A549 (cell line): ENCODE measurements at regions not wholly inside any gene's neighbourhood (a gene's known extent, or its start where the extent isn't known, plus 50 kb on each side); places are given as distances from the start of the nearest gene placed in this dataset.

Experiments used
- CTCF ChIP-seq: fragments of >200 bp; sonication (Bioruptor Twin); formaldehyde crosslinking; IDR thresholded peaks from 3 replicates; pipeline ENCODE4 v1.5.1; 2016
- ELK1 ChIP-seq: fragments of 150-350 bp; IDR thresholded peaks from 2 replicates; pipeline ENCODE4 v1.6.1; 2014; ENCODE audit warnings: low read depth, mild to moderate bottlenecking, low read length
- EP300 ChIP-seq, 2 experiments: fragments of >200 bp; sonication (Bioruptor Twin); formaldehyde crosslinking; IDR thresholded peaks; 2 replicates in 1 of 2; 3 replicates in 1 of 2; pipeline ENCODE4 v1.6.1; 2016 to 2017
- HDAC2 ChIP-seq: fragments of 200-600 bp; sonication (generic); IDR thresholded peaks from 2 replicates; pipeline ENCODE4 v1.6.1; 2016
- PBX3 ChIP-seq: IDR thresholded peaks from 2 replicates; pipeline ENCODE4 v1.6.1; 2012
- POLR2A ChIP-seq: IDR thresholded peaks from 2 replicates; pipeline ENCODE4 v1.6.1; 2012; ENCODE audit warnings: mild to moderate bottlenecking, low read length
- RFX5 ChIP-seq: fragments of 450-650 bp; IDR thresholded peaks from 2 replicates; pipeline ENCODE4 v1.7.1; 2014; ENCODE audit warnings: antibody characterized with exemption, mild to moderate bottlenecking, moderate library complexity
- USF2 ChIP-seq: fragments of 450-650 bp; IDR thresholded peaks from 2 replicates; pipeline ENCODE4 v1.6.1; 2014; ENCODE audit warnings: antibody characterized with exemption

- TF ChIP-seq USF2 = no peak
- no peak for TF ChIP-seq EP300 (IDR thresholded peaks at IDR 0.05)
- no peak for TF ChIP-seq ELK1
- TF ChIP-seq CTCF = no peak
- no peak for TF ChIP-seq POLR2A
- no peak for TF ChIP-seq HDAC2
- no peak for TF ChIP-seq PBX3
- TF ChIP-seq RFX5 = no peak
Observed at GRCh38 chr1:232743999-232744398, 61.2 kb upstream of the MAP10 start.
